Stimulated activated memory B cell treated with anti-CD40 and anti-IgM and Interleukin-4, amounts not matched to agents 10 μg/mL and 1 μg/mL and 100 μg/mL, for 72 hours (primary cell): ENCODE measurements at regions not wholly inside any gene's neighbourhood (a gene's known extent, or its start where the extent isn't known, plus 50 kb on each side); places are given as distances from the start of the nearest gene placed in this dataset.

ENCODE experiments used
- ATAC-seq: fragments of 150-1000 bp; cut with Tn5 transposase; 2 replicates; pipeline ENCODE4 v1.10.0; 2021
- H3K27ac Mint-ChIP-seq: one replicate; pipeline ENCODE4 v1.8.0; 2022; ENCODE audit warnings: mild to moderate bottlenecking, mixed read lengths
- H3K27me3 Mint-ChIP-seq: one replicate; pipeline ENCODE4 v1.8.0; 2022; ENCODE audit warnings: mixed read lengths
- H3K36me3 Mint-ChIP-seq: one replicate; pipeline ENCODE4 v1.8.0; 2022; ENCODE audit warnings: mixed read lengths
- H3K4me1 Mint-ChIP-seq: one replicate; pipeline ENCODE4 v1.8.0; 2022; ENCODE audit warnings: mixed read lengths
- H3K4me3 Mint-ChIP-seq: one replicate; pipeline ENCODE4 v1.8.0; 2022; ENCODE audit warnings: mild to moderate bottlenecking, moderate library complexity, mixed read lengths
- H3K9me3 Mint-ChIP-seq: one replicate; pipeline ENCODE4 v1.8.0; 2022; ENCODE audit warnings: mixed read lengths

GRCh38 chr11:15616130-15617105, 501.7 kb downstream of the INSC start:
- no peaks in the 10 kb centered on the region for H3K4me1 Mint-ChIP-seq
- no peaks in the 10 kb centered on the region for H3K27me3 Mint-ChIP-seq
- H3K36me3 Mint-ChIP-seq: no peaks in the 10 kb centered on the region
- no peak overlapping the region for H3K27ac Mint-ChIP-seq
- no peaks in the 10 kb centered on the region for H3K9me3 Mint-ChIP-seq
- no peak for ATAC-seq
- no peak overlapping the region for H3K4me3 Mint-ChIP-seq

- Mint-ChIP-seq H3K27ac (no peak overlapping the region), H3K27me3 (no peaks in the 10 kb centered on the region), H3K4me1 (no peaks in the 10 kb centered on the region), H3K9me3 (no peaks in the 10 kb centered on the region), H3K36me3 (no peaks in the 10 kb centered on the region), H3K4me3 (no peak overlapping the region)
- no peak for ATAC-seq
Measured at GRCh38 chr11:15617126-15617525, 502.4 kb downstream of the INSC start.

- Mint-ChIP-seq H3K36me3 (no peaks in the 10 kb centered on the region), H3K4me1 (no peaks in the 10 kb centered on the region), H3K27ac (no peak overlapping the region), H3K9me3 (no peaks in the 10 kb centered on the region), H3K27me3 (no peaks in the 10 kb centered on the region), H3K4me3 (no peak overlapping the region)
- no peak for ATAC-seq
Measured at GRCh38 chr11:15618583-15619032, 503.9 kb downstream of the INSC start.

- no peaks in the 10 kb centered on the region for H3K9me3 Mint-ChIP-seq
Measured at GRCh38 chr11:15621565-15621964, 506.8 kb downstream of the INSC start.

GRCh38 chr11:15622231-15622890, 507.6 kb downstream of the INSC start:
- Mint-ChIP-seq H3K9me3 (no peaks in the 10 kb centered on the region), H3K36me3 (no peaks in the 10 kb centered on the region), H3K4me3 (no peak overlapping the region), H3K4me1 (no peaks in the 10 kb centered on the region), H3K27me3 (peaks cover 2% of the 10 kb centered on the region), H3K27ac (no peak overlapping the region)
- ATAC-seq: peak; percentile 14

More at GRCh38 chr11:15621565-15621964, 506.8 kb downstream of the INSC start:
- no peak overlapping the region for H3K27ac Mint-ChIP-seq
- no peaks in the 10 kb centered on the region for H3K27me3 Mint-ChIP-seq
- no peaks in the 10 kb centered on the region for H3K4me1 Mint-ChIP-seq
- ATAC-seq: no peak
- H3K4me3 Mint-ChIP-seq: no peak overlapping the region
- H3K36me3 Mint-ChIP-seq: no peaks in the 10 kb centered on the region

GRCh38 chr11:15624701-15625100, 510.0 kb downstream of the INSC start:
- Mint-ChIP-seq H3K9me3 (no peaks in the 10 kb centered on the region), H3K27ac (no peak overlapping the region), H3K27me3 (peaks cover 11% of the 10 kb centered on the region), H3K4me3 (no peak overlapping the region), H3K36me3 (no peaks in the 10 kb centered on the region), H3K4me1 (no peaks in the 10 kb centered on the region)
- no peak for ATAC-seq

GRCh38 chr11:15625691-15626090, 511.0 kb downstream of the INSC start:
- H3K27me3 Mint-ChIP-seq: peaks cover 11% of the 10 kb centered on the region
- no peak overlapping the region for H3K27ac Mint-ChIP-seq
- H3K36me3 Mint-ChIP-seq: no peaks in the 10 kb centered on the region
- ATAC-seq: no peak
- no peak overlapping the region for H3K4me3 Mint-ChIP-seq
- H3K4me1 Mint-ChIP-seq: no peaks in the 10 kb centered on the region
- no peaks in the 10 kb centered on the region for H3K9me3 Mint-ChIP-seq

GRCh38 chr11:15627560-15627959, 512.8 kb downstream of the INSC start:
- no peak for ATAC-seq
- no peaks in the 10 kb centered on the region for H3K36me3 Mint-ChIP-seq
- H3K27ac Mint-ChIP-seq: no peak overlapping the region
- no peaks in the 10 kb centered on the region for H3K9me3 Mint-ChIP-seq
- H3K4me3 Mint-ChIP-seq: no peak overlapping the region
- H3K4me1 Mint-ChIP-seq: no peaks in the 10 kb centered on the region
- H3K27me3 Mint-ChIP-seq: peaks cover 11% of the 10 kb centered on the region

- Mint-ChIP-seq H3K27ac (no peak overlapping the region), H3K9me3 (no peaks in the 10 kb centered on the region), H3K4me1 (no peaks in the 10 kb centered on the region), H3K4me3 (no peak overlapping the region), H3K27me3 (peaks cover 11% of the 10 kb centered on the region), H3K36me3 (no peaks in the 10 kb centered on the region)
- no peak for ATAC-seq
Measured at GRCh38 chr11:15629690-15630321, 515.1 kb downstream of the INSC start.

GRCh38 chr11:15630896-15631295, 516.2 kb downstream of the INSC start:
- no peaks in the 10 kb centered on the region for H3K36me3 Mint-ChIP-seq
- H3K4me1 Mint-ChIP-seq: no peaks in the 10 kb centered on the region

GRCh38 chr11:15635521-15635920, 520.8 kb downstream of the INSC start:
- no peaks in the 10 kb centered on the region for H3K4me1 Mint-ChIP-seq
- H3K9me3 Mint-ChIP-seq: no peaks in the 10 kb centered on the region
- H3K36me3 Mint-ChIP-seq: no peaks in the 10 kb centered on the region
- ATAC-seq: no peak
- no peak overlapping the region for H3K27ac Mint-ChIP-seq
- H3K27me3 Mint-ChIP-seq: no peaks in the 10 kb centered on the region
- H3K4me3 Mint-ChIP-seq: no peak overlapping the region

More at GRCh38 chr11:15630896-15631295, 516.2 kb downstream of the INSC start:
- Mint-ChIP-seq H3K9me3 (no peaks in the 10 kb centered on the region), H3K4me3 (no peak overlapping the region), H3K27ac (no peak overlapping the region), H3K27me3 (peaks cover 11% of the 10 kb centered on the region)
- ATAC-seq: no peak

- Mint-ChIP-seq H3K27ac (no peak overlapping the region), H3K4me3 (no peak overlapping the region), H3K9me3 (no peaks in the 10 kb centered on the region), H3K4me1 (no peaks in the 10 kb centered on the region), H3K27me3 (no peaks in the 10 kb centered on the region), H3K36me3 (no peaks in the 10 kb centered on the region)
- no peak for ATAC-seq
Measured at GRCh38 chr11:15636521-15637089, 521.9 kb downstream of the INSC start.

- Mint-ChIP-seq H3K4me3 (no peak overlapping the region), H3K9me3 (no peaks in the 10 kb centered on the region), H3K27me3 (no peaks in the 10 kb centered on the region), H3K36me3 (no peaks in the 10 kb centered on the region), H3K4me1 (no peaks in the 10 kb centered on the region), H3K27ac (no peak overlapping the region)
- peak; percentile 27 for ATAC-seq
Measured at GRCh38 chr11:15638386-15638787, 523.7 kb downstream of the INSC start.

GRCh38 chr11:15640318-15640717, 525.6 kb downstream of the INSC start:
- Mint-ChIP-seq H3K4me1 (no peaks in the 10 kb centered on the region), H3K4me3 (no peak overlapping the region), H3K9me3 (no peaks in the 10 kb centered on the region), H3K27me3 (no peaks in the 10 kb centered on the region), H3K36me3 (no peaks in the 10 kb centered on the region), H3K27ac (no peak overlapping the region)
- no peak for ATAC-seq
